ENCODE measurements at regions not wholly inside any gene's neighbourhood (a gene's known extent, or its start where the extent isn't known, plus 50 kb on each side); places are given as distances from the start of the nearest gene placed in this dataset.

DNA sequence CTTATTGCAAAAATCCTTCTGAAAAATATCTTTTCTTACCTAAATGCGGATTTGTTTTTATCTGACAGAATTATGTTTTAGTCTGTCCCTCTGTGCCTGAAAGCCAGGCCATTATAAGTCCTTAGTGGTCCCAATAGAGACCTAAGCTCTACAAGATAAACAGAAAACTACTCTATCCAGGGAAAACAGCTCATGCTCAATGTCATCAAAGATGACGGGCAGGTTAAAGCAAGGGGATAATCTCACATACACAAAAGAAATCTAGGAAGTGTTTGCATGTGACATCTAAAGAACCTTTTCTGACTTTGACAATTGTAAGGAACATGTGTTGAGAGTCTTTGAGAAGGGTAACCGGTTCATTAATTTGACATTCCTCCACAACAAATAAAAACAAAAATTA, 741.1 kb upstream of the ID2 start:
- TF ChIP-seq CBX2 (IDR thresholded peaks at IDR 0.05; ENCODE audit: borderline replicate concordance, low read depth) (no peak), HMGXB4 (CRISPR knock-in tag; IDR thresholded peaks at IDR 0.05; ENCODE audit: borderline replicate concordance) (no peak), JUN (IDR thresholded peaks at IDR 0.05) (no peak), TFCP2L1 (CRISPR knock-in tag; IDR thresholded peaks at IDR 0.05) (no peak), HES2 (IDR thresholded peaks at IDR 0.05) (no peak), RAD21 (conservative IDR thresholded peaks at IDR 0.05 in 1 of 2, IDR thresholded peaks at IDR 0.05 in 1 of 2) (no peak), ELK1 (IDR thresholded peaks at IDR 0.05; ENCODE audit: low read depth, low read length) (no peak), BHLHE40 (IDR thresholded peaks at IDR 0.05; ENCODE audit: low read depth, low read length) (no peak), PHF8 (IDR thresholded peaks at IDR 0.05; ENCODE audit: borderline replicate concordance, low read depth) (no peak), HOXB5 (CRISPR knock-in tag; IDR thresholded peaks at IDR 0.05) (no peak), EHMT2 (IDR thresholded peaks at IDR 0.05; ENCODE audit: low read depth) (no peak), POLR2A (IDR thresholded peaks at IDR 0.05; ENCODE audit: low read length) (no peak)
- TF ChIP-seq, protein P1, sequence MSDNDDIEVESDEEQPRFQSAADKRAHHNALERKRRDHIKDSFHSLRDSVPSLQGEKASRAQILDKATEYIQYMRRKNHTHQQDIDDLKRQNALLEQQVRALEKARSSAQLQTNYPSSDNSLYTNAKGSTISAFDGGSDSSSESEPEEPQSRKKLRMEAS (IDR thresholded peaks at IDR 0.05), result no peak
- CTCF ChIA-PET, result interaction anchor here (1.6 kb wide), 1 partner anchor 15 kb away, joined by 4 read pairs; no protein-coding TSS in a partner anchor
- H3K4me1 ChIP-seq, result peaks cover 13% of the 10 kb centered on the region
- no peak for FAIRE-seq
- WGBS (ENCODE audit: missing lambda C conversion rate), result 60% methylated on average over 3 of the region's 3 CpGs
- no peak overlapping the region for H3K27ac ChIP-seq
- 0 out of 3 replicates have a peak, but pooled peaks cover 4% of the 10 kb centered on the region for H3K9me3 ChIP-seq
- no peak for DNase-seq (ENCODE audit: low read depth in 1 of 2, low spot score in 1 of 2)
- POLR2A ChIA-PET, result no interaction called here
- no peak overlapping the region for H3K4me3 ChIP-seq
- no peak overlapping the region; the same call in 2 of the 3 replicates for H3K4me2 ChIP-seq
- no peak for ATAC-seq

GRCh38 chr2:7943446-7943845, 738.4 kb upstream of the ID2 start:
- ATAC-seq, result no peak
- Histone ChIP-seq H3K9me3 (0 out of 3 replicates have a peak, but pooled peaks cover 4% of the 10 kb centered on the region), H3K4me3 (no peak overlapping the region), H3K4me1 (peaks cover 13% of the 10 kb centered on the region), H3K27ac (no peak overlapping the region), H3K4me2 (no peak overlapping the region)
- 59% methylated on average over 8 of the region's 8 CpGs for WGBS (ENCODE audit: missing lambda C conversion rate)
- no peak for TF ChIP-seq CEBPB (IDR thresholded peaks at IDR 0.05)
- TF ChIP-seq, protein P1 (IDR thresholded peaks at IDR 0.05), result no peak
- no peak for TF ChIP-seq NR3C1 (IDR thresholded peaks at IDR 0.05)
- no peak for TF ChIP-seq ZFP36 (IDR thresholded peaks at IDR 0.05; ENCODE audit: borderline replicate concordance, partially characterized antibody)
- no peak for TF ChIP-seq POLR2AphosphoS2 (conservative IDR thresholded peaks at IDR 0.05; ENCODE audit: low read length)
- TF ChIP-seq PHF8 (IDR thresholded peaks at IDR 0.05; ENCODE audit: borderline replicate concordance, low read depth), result no peak
- TF ChIP-seq TFCP2L1 (CRISPR knock-in tag; IDR thresholded peaks at IDR 0.05), result no peak
- no peak for TF ChIP-seq BCL3 (IDR thresholded peaks at IDR 0.05)
- TF ChIP-seq NPAS2 (CRISPR knock-in tag; IDR thresholded peaks at IDR 0.05; ENCODE audit: borderline replicate concordance), result no peak
- no peak for TF ChIP-seq FOSL2 (IDR thresholded peaks at IDR 0.05)
- TF ChIP-seq FOSL2 (CRISPR knock-in tag; IDR thresholded peaks at IDR 0.05), result no peak
- TF ChIP-seq RNF2 (IDR thresholded peaks at IDR 0.05; ENCODE audit: borderline replicate concordance, low read depth), result no peak
- TF ChIP-seq CBX2 (IDR thresholded peaks at IDR 0.05; ENCODE audit: borderline replicate concordance, low read depth), result no peak
- TF ChIP-seq HMGXB4 (CRISPR knock-in tag; IDR thresholded peaks at IDR 0.05; ENCODE audit: borderline replicate concordance), result no peak
- no peak for TF ChIP-seq MAZ (IDR thresholded peaks at IDR 0.05; ENCODE audit: borderline replicate concordance, low read depth, low read length)
- no peak for TF ChIP-seq REST (IDR thresholded peaks at IDR 0.05)
- no peak for TF ChIP-seq HOXA7 (CRISPR knock-in tag; IDR thresholded peaks at IDR 0.05)
- no peak for TF ChIP-seq GATA3 (IDR thresholded peaks at IDR 0.05; ENCODE audit: borderline replicate concordance)
- no peak for TF ChIP-seq EP300 (IDR thresholded peaks at IDR 0.05)
- no peak for FAIRE-seq
- ChIA-PET POLR2A (no interaction called here), CTCF (no interaction called here)
- DNase-seq (ENCODE audit: low read depth in 1 of 2, low spot score in 1 of 2), result no peak
